GM19395 (cell line): ENCODE measurements at regions not wholly inside any gene's neighbourhood (a gene's known extent, or its start where the extent isn't known, plus 50 kb on each side); places are given as distances from the start of the nearest gene placed in this dataset.
"Not testable (repeated sequence)": the region's sequence is repeated elsewhere in the genome, so short reads cannot be mapped to it uniquely, and the experiment has no call there.

Source experiments
- ATAC-seq: cut with Tn5 transposase; IDR thresholded peaks from one replicate; pipeline ENCODE4 v1.9.1; 2021; ENCODE audit warnings: mild to moderate bottlenecking, moderate library complexity; ENCODE audit not compliant: unreplicated experiment

DNA sequence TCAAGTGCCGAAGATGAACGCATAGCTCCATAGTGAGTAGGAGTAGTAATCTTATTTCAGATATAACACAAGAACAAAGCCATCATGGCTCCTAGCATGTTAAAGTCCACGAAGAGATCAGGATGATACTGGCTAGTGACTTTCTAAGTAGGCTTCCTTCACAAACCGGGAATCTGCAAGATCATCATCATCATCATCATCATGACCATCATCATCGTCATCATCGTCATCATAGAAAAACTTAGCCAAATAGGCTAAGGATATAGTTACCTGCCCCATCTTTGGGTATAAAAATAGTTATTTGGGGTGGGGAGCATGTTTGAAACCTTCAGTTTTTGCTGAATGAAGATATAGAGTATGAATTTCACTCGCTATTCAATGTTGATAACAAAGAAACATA, 57.9 kb downstream of the PYDC2 start:
- no peak for ATAC-seq

GRCh38 chr3:191521055-191521454, 60.1 kb downstream of the PYDC2 start:
- no peak for ATAC-seq

GRCh38 chr3:191523148-191523547, 62.2 kb downstream of the PYDC2 start:
- no peak for ATAC-seq

- no peak for ATAC-seq
Measured at GRCh38 chr3:191528589-191528988, 67.6 kb downstream of the PYDC2 start.

DNA sequence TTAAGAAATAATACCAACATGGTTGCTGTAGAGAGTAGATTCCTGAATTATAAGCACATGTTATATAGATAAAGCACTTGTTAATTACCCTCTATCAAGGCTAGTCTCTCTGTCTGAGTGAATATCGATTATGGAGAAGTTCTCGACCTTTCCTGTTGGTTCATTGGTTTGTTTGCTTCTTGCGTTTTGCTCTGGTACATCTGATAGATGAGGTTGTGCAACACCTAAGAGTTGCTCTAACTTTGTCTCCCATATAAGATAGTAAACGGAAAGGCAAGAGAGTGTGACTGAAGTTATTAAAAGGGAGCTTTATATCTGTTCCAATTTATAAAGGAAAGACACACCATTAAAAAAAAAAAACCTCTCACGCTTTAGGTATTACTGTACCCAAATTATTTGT, 69.0 kb downstream of the PYDC2 start:
- no peak for ATAC-seq

DNA sequence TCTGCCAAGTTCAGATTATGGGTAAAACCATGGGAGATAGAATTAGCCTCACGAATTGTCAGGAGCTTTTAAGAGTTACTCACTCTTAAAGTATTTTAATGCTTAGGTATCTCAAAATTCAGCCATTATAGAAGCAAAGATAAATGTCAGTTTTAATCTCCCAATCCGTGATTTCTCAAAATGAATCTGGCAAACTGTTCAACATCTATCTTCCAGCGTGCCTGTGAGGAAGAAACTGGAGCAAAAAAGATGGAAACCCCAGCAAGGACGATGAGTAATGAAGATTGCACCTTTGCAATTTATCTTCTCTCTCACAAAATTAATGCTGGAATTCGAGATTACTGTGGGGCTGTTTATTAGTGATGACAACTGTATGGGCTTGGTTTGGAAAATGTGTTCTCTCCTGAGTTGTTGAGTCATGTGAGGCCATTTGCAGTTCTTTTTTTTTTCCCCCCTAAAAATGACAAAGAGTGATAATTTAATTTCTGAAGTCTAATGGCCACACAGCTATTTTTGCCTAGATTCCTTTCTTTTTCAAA, 70.5 kb downstream of the PYDC2 start:
- ATAC-seq, result no peak

DNA sequence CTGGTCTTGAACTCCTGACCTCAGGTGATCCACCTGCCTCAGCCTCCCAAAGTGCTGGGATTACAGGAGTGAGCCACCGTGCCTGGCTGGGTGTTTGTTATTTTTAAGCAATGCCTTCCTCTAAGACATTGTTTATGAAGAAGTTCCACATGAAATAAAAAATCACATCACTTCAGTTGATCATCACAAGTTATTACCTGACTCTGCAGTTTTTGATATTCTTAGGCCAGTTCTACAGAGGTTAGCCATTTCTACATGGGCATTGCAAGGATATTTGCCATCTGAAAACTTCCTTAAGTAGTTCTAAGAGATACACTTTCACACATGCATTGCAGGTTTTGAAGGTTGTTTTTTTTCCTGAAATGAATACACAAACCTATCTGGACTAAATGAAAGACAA, 82.1 kb downstream of the PYDC2 start:
- no peak for ATAC-seq

- ATAC-seq, result no peak
Measured at GRCh38 chr3:191543897-191544296, 82.9 kb downstream of the PYDC2 start.

DNA sequence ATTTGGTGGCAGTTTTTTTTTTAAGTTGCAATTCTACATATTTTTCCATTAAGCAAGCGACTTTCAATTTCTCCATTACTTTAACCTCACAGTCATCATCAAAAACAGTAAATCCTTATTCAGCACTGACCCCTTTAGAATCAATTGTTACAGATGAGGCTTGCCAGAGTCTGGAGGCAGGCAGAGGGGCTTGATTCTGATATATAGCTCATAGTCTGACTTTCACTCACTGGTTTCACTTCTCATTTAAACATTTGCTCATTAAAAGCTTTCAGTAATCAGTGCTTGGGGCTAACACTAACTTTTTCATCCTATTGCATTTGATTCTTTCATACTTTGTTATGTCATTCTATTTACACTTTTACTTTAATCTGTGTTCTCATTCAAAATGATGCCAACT, 88.4 kb downstream of the PYDC2 start:
- no peak for ATAC-seq

DNA sequence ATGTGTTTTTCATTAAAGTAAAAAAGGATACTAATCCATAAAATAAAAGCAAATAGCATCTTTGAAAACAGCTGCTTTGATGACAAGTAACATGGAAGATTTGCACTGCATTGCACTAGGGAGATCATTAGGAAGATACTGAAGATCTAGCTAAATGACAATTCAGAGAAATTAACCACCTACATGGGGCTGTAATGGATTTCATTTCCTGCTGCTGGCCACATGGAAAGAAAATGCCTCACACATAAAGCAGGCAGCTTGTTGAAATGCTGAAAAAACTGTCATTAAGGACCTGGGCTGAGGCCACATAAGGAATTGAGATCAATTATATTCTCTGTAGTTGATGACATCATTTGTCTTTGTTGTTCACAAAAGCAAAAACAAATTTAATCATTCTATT, 94.1 kb downstream of the PYDC2 start:
- ATAC-seq, result no peak

DNA sequence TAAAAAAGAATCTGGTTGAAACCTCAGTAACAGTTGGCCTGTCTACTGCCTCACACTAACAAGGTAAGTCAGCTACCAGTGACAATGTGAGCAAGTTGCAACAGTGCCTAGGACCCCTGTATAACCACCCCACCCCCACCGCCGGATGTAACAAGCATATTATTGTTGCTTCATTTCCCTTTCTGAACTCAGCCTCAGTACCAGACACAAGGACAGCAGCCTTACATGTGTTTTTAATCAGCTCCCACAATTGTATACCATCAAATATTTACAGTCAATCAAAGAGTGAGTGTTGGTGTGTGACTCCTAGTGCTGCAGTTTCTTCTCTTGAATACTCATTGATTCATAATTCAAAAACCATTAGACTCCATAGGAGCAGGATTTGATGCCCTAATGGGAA, 96.4 kb downstream of the PYDC2 start:
- no peak for ATAC-seq

- no peak for ATAC-seq
Measured at GRCh38 chr3:191563722-191564121, 102.8 kb downstream of the PYDC2 start.

DNA sequence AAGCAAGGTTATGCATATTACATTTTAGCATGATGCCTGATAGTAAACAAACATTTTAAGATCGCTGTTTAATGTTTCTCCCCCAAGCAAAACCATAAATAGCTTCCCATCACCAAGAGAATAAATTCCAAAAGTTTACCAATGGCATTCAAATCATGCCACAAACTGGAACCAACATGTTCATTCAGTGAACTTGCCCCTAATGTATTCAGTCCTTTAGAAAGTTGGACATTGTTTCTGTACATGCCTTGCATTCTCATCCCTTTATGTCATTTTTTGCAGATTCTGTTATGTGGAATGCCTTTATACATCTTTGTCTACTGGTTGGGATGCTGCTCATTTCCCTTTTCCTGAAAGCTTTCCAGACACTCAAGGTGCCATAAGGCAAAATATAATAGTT, 105.5 kb downstream of the PYDC2 start:
- no peak for ATAC-seq

DNA sequence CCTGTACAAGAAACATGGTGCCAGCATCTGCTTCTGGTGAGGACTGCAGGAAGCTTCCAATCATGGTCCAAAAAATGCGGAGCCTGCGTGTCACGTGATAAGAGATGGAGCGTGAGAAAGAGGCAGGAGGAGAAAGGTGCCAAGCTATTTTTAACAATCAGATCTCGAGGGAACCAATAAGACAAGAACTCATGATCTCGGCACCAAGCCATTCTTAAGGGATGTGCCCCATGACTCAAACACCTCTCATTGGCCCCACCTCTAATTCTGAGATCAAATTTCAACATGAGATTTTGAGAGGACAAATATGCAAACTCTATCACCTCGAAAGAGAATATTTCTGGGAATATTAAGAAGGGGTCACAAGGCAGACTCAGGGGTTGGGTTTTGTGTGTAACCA, 107.2 kb downstream of the PYDC2 start:
- ATAC-seq, result no peak

- no peak for ATAC-seq
Measured at GRCh38 chr3:191592105-191592504, 131.1 kb downstream of the PYDC2 start.

GRCh38 chr3:191593486-191593885, 132.5 kb downstream of the PYDC2 start:
- ATAC-seq, result no peak

- ATAC-seq, result not testable (repeated sequence)
Measured at GRCh38 chr3:191615511-191615910, 154.5 kb downstream of the PYDC2 start.

DNA sequence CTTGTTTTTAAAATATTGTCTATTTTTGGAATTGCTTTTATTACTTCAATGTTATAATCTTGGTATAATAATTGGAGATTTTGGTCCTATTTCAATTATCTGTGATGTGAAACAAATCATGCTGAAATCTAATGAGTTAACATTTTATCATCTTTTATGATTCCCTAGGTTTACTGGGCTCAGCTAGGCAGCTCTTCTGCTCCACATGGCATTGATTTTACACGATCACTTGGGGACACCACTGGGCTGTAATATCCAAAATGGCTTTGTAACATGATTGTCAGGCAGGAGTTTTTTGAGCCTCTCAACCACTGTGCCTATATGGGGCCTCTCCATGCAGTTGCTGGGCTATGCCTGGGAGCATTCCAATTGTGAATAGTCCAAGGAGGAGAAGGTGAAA, 163.3 kb downstream of the PYDC2 start:
- ATAC-seq, result no peak

DNA sequence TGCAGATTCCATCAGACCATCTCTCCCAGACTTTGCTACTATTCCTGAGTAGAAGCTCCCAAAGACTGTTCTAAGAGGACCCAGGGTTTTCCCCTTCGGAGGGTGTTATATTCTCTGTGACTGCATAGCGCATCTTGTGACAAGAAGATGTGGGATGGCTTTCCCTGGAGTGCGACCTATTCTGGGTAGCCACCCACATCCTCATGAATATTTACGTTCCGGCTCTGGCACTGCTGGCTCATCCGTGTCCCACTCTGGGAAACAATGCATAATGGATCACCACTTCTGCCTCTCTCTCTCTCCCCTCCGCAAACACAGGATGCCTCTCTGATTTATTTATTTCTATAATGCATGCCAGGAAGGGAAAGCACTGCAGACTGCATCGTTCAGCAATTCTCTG, 166.1 kb downstream of the PYDC2 start:
- ATAC-seq, result no peak

- ATAC-seq, result no peak
Measured at GRCh38 chr3:191628571-191628970, 167.6 kb downstream of the PYDC2 start.

- ATAC-seq, result no peak
Measured at GRCh38 chr3:191631496-191631895, 170.5 kb downstream of the PYDC2 start.

GRCh38 chr3:191634902-191635301, 173.9 kb downstream of the PYDC2 start:
- ATAC-seq, result no peak

GRCh38 chr3:191637611-191638010, 176.6 kb downstream of the PYDC2 start:
- ATAC-seq, result no peak

- ATAC-seq, result no peak
Measured at GRCh38 chr3:191641789-191642188, 180.8 kb downstream of the PYDC2 start.
